C4-2B (cell line): ENCODE measurements at regions not wholly inside any gene's neighbourhood (a gene's known extent, or its start where the extent isn't known, plus 50 kb on each side); places are given as distances from the start of the nearest gene placed in this dataset.

ENCODE experiments used
- H3K27ac ChIP-seq: fragments of 450-650 bp; 2 replicates; pipeline ENCODE4 v1.5.1; 2017
- CTCF ChIP-seq: fragments of 450-650 bp; conservative IDR thresholded peaks from 2 replicates; pipeline ENCODE4 v1.5.1; 2017; ENCODE audit warnings: mild to moderate bottlenecking
- ZFX ChIP-seq: fragments of 450-650 bp; IDR thresholded peaks from 2 replicates; pipeline ENCODE4 v1.6.1; 2017

- no peak for TF ChIP-seq CTCF
- no peak overlapping the region for H3K27ac ChIP-seq
Measured at GRCh38 chr2:12589802-12590320, 126.9 kb upstream of the TRIB2 start.

GRCh38 chr2:12592296-12592695, 124.4 kb upstream of the TRIB2 start:
- no peak overlapping the region for H3K27ac ChIP-seq
- TF ChIP-seq ZFX: no peak
- no peak for TF ChIP-seq CTCF

GRCh38 chr2:12594590-12594989, 122.1 kb upstream of the TRIB2 start:
- no peak overlapping the region for H3K27ac ChIP-seq
- TF ChIP-seq ZFX: no peak
- no peak for TF ChIP-seq CTCF

- TF ChIP-seq ZFX (no peak), CTCF (no peak)
- H3K27ac ChIP-seq: no peak overlapping the region
Measured at GRCh38 chr2:12596771-12597170, 120.0 kb upstream of the TRIB2 start.

GRCh38 chr2:12597610-12598009, 119.1 kb upstream of the TRIB2 start:
- H3K27ac ChIP-seq: no peak overlapping the region
- no peak for TF ChIP-seq ZFX
- no peak for TF ChIP-seq CTCF

- no peak overlapping the region for H3K27ac ChIP-seq
- TF ChIP-seq ZFX (no peak), CTCF (no peak)
Measured at GRCh38 chr2:12602661-12603060, 114.1 kb upstream of the TRIB2 start.

GRCh38 chr2:12603781-12604295, 112.9 kb upstream of the TRIB2 start:
- TF ChIP-seq ZFX (no peak), CTCF (no peak)
- H3K27ac ChIP-seq: no peak overlapping the region
